ENCODE measurements at regions not wholly inside any gene's neighbourhood (a gene's known extent, or its start where the extent isn't known, plus 50 kb on each side); places are given as distances from the start of the nearest gene placed in this dataset.

DNA sequence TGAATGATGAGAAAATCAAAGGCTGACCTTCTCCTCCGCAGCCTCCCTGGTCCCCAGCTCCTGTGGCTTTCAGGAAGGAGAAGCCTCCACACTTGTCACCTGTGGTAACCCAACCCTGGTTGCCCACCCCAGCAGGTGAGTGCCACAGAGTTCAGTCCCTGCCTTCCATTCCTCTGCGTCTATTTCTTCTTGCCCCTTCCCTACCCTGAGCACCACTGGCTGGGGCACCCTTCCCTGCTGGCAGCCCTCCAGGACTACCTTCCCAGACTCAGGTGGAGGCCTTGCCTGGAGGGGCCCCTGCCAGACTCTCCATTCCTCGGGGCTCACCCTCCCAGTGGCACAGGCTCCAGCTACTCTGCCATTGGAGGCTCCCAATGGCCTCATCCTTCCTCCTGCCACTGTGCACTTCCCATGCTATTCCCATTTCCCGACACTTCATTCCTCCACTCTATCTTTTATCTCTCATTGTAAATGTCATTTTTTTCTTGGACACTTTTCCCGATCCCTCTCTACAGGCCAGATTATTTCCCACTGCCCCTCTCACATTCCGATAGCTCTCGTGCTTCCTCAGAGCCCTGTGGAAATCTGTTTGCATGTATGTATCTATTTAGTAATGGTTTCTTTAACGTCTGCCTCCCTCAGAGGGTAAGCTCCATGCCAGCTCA lies 90.6 kb upstream of the PCBD1 start:
- TF ChIP-seq, protein P1, sequence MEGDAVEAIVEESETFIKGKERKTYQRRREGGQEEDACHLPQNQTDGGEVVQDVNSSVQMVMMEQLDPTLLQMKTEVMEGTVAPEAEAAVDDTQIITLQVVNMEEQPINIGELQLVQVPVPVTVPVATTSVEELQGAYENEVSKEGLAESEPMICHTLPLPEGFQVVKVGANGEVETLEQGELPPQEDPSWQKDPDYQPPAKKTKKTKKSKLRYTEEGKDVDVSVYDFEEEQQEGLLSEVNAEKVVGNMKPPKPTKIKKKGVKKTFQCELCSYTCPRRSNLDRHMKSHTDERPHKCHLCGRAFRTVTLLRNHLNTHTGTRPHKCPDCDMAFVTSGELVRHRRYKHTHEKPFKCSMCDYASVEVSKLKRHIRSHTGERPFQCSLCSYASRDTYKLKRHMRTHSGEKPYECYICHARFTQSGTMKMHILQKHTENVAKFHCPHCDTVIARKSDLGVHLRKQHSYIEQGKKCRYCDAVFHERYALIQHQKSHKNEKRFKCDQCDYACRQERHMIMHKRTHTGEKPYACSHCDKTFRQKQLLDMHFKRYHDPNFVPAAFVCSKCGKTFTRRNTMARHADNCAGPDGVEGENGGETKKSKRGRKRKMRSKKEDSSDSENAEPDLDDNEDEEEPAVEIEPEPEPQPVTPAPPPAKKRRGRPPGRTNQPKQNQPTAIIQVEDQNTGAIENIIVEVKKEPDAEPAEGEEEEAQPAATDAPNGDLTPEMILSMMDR (IDR thresholded peaks at IDR 0.05) = no peak
- TF ChIP-seq POLR2A (IDR thresholded peaks at IDR 0.05) = no peak
